Hematopoietic multipotent progenitor cell treated with erythropoietin and hydrocortisone succinate and interleukin-3 and kit ligand, for 15 days (in vitro differentiated cells): ENCODE measurements at regions not wholly inside any gene's neighbourhood (a gene's known extent, or its start where the extent isn't known, plus 50 kb on each side); places are given as distances from the start of the nearest gene placed in this dataset.
"Not testable (repeated sequence)": the region's sequence is repeated elsewhere in the genome, so short reads cannot be mapped to it uniquely, and the experiment has no call there.

Experiments used
- DNase-seq: peaks from one replicate; pipeline ENCODE4 v3.0.0-alpha.2; 2015; ENCODE audit warnings: low spot score

- no peak for DNase-seq
Measured at GRCh38 chr5:82754036-82754746, 323.0 kb downstream of the TMEM167A start.

- DNase-seq = no peak
Measured at GRCh38 chr5:82753374-82753773, 323.8 kb downstream of the TMEM167A start.

- DNase-seq = no peak
Measured at GRCh38 chr5:82749461-82749820, 327.8 kb downstream of the TMEM167A start.

- no peak for DNase-seq
Measured at GRCh38 chr5:82748688-82749460, 328.3 kb downstream of the TMEM167A start.

- DNase-seq = no peak
Measured at GRCh38 chr5:82747986-82748385, 329.2 kb downstream of the TMEM167A start.

GRCh38 chr5:82745016-82745415, 332.2 kb downstream of the TMEM167A start:
- DNase-seq = no peak

GRCh38 chr5:82738681-82739269, 338.4 kb downstream of the TMEM167A start:
- DNase-seq = no peak

- no peak for DNase-seq
Measured at GRCh38 chr5:82735160-82735789, 341.9 kb downstream of the TMEM167A start.

GRCh38 chr5:82734347-82734746, 342.8 kb downstream of the TMEM167A start:
- DNase-seq = no peak

GRCh38 chr5:82730913-82731312, 346.3 kb downstream of the TMEM167A start:
- DNase-seq = no peak

GRCh38 chr5:82728926-82729702, 348.1 kb downstream of the TMEM167A start:
- no peak for DNase-seq

GRCh38 chr5:82723168-82723567, 354.0 kb downstream of the TMEM167A start:
- no peak for DNase-seq

- no peak for DNase-seq
Measured at GRCh38 chr5:82721087-82721410, 356.1 kb downstream of the TMEM167A start.

GRCh38 chr5:82720213-82721086, 356.7 kb downstream of the TMEM167A start:
- no peak for DNase-seq

- no peak for DNase-seq
Measured at GRCh38 chr5:82719368-82719767, 357.8 kb downstream of the TMEM167A start.

GRCh38 chr5:82717738-82718137, 359.5 kb downstream of the TMEM167A start:
- DNase-seq = no peak

- DNase-seq = not testable (repeated sequence)
Measured at GRCh38 chr5:82714732-82715131, 362.5 kb downstream of the TMEM167A start.

GRCh38 chr5:82713811-82714210, 363.4 kb downstream of the TMEM167A start:
- DNase-seq = no peak

- no peak for DNase-seq
Measured at GRCh38 chr5:82707741-82708140, 369.5 kb downstream of the TMEM167A start.

GRCh38 chr5:82704381-82704780, 372.8 kb downstream of the TMEM167A start:
- DNase-seq = no peak

GRCh38 chr5:82702046-82702445, 375.1 kb downstream of the TMEM167A start:
- no peak for DNase-seq
